B cell (primary cell): ENCODE measurements at regions not wholly inside any gene's neighbourhood (a gene's known extent, or its start where the extent isn't known, plus 50 kb on each side); places are given as distances from the start of the nearest gene placed in this dataset.
"Not testable (repeated sequence)": the region's sequence is repeated elsewhere in the genome, so short reads cannot be mapped to it uniquely, and the experiment has no call there.

Source experiments
- ATAC-seq: fragments of 200-7000 bp; cut with Tn5 transposase; one replicate; pipeline ENCODE4 v1.10.0; 2021; ENCODE audit warnings: low read depth, mild to moderate bottlenecking, moderate number of reproducible peaks, moderate library complexity
- CTCF ChIA-PET: fragments of 350-600 bp; sonication (Branson Sonifier 250); formaldehyde crosslinking; loops from one replicate; lab custom pipeline; 2021; ENCODE audit warnings: antibody characterized with exemption, inconsistent platforms; lab: Charles Lee
- POLR2A ChIA-PET: fragments of 350-600 bp; sonication (Branson Sonifier 250); formaldehyde crosslinking; loops from one replicate; lab custom pipeline; 2021; ENCODE audit warnings: antibody characterized with exemption; lab: Charles Lee
- DNase-seq: peaks from one replicate; pipeline ENCODE4 v3.0.0; 2013
- H2AFZ ChIP-seq: 2 replicates; pipeline ENCODE4 v1.6.1; 2012; ENCODE audit warnings: mild to moderate bottlenecking, low read depth, low read length; ENCODE audit not compliant: insufficient read depth, poor library complexity, severe bottlenecking
- H3K27ac ChIP-seq, 2 donors: 1 replicate in 1 of 2; 2 replicates in 1 of 2; pipeline ENCODE4 v1.5.1; 2012 to 2013; ENCODE audit warnings: low read length in 2 of 2, mild to moderate bottlenecking in 2 of 2, moderate library complexity in 1 of 2
- H3K27me3 ChIP-seq, 4 experiments: fragments of 200-600 bp in 1 of 4; sonication (generic) in 1 of 4; replicated peaks in 1 of 4; 1 replicate in 2 of 4; 2 replicates in 2 of 4; pipeline versions ENCODE4 v1.6.1 to v1.7.0; 2013 to 2016; ENCODE audit warnings: low read length in 3 of 4, mild to moderate bottlenecking in 2 of 4, mixed read lengths in 1 of 4, moderate library complexity in 1 of 4; ENCODE audit not compliant: insufficient read depth in 4 of 4, control insufficient read depth in 3 of 4; ENCODE audit errors: control extremely low read depth in 1 of 4
- H3K36me3 ChIP-seq, 2 experiments: replicated peaks in 1 of 2; 1 replicate in 1 of 2; 2 replicates in 1 of 2; pipeline versions ENCODE4 v1.6.1 to v1.7.1; 2013; ENCODE audit warnings: low read length in 1 of 2; ENCODE audit not compliant: insufficient read depth in 2 of 2, control insufficient read depth in 1 of 2; ENCODE audit errors: control extremely low read depth in 1 of 2, extremely low read depth in 1 of 2
- H3K4me1 ChIP-seq, 2 donors: fragments of 200-600 bp in 1 of 2; sonication (generic) in 1 of 2; 1 replicate in 1 of 2; 2 replicates in 1 of 2; pipeline versions ENCODE4 v1.5.1 to v1.6.1; 2013 to 2017; ENCODE audit warnings: low read length in 2 of 2; ENCODE audit not compliant: control insufficient read depth in 2 of 2, insufficient read depth in 2 of 2
- H3K4me2 ChIP-seq: replicated peaks from 2 replicates; pipeline ENCODE3; 2012; ENCODE audit warnings: mild to moderate bottlenecking, low read depth, low read length; ENCODE audit not compliant: poor library complexity, severe bottlenecking
- H3K4me3 ChIP-seq, 5 experiments: fragments of 200-600 bp in 1 of 5; sonication (generic) in 1 of 5; 1 replicate in 3 of 5; 2 replicates in 2 of 5; pipeline versions ENCODE4 v1.5.1 to v1.7.0; 2011 to 2016; ENCODE audit warnings: low read length in 4 of 5, mild to moderate bottlenecking in 4 of 5, low read depth in 2 of 5, control low read depth in 1 of 5, moderate library complexity in 1 of 5; ENCODE audit not compliant: insufficient read depth in 1 of 5; ENCODE audit errors: control extremely low read depth in 1 of 5, extremely low read depth in 1 of 5
- H3K79me2 ChIP-seq: fragments of 200-600 bp; sonication (generic); one replicate; pipeline ENCODE4 v1.6.0; 2016; ENCODE audit warnings: low read length; ENCODE audit not compliant: control insufficient read depth, insufficient read depth
- H3K9ac ChIP-seq: fragments of 200-600 bp; sonication (generic); 2 replicates; pipeline ENCODE4 v1.6.1; 2017; ENCODE audit warnings: mild to moderate bottlenecking, low read length, moderate library complexity
- H3K9me3 ChIP-seq, 3 donors: one replicate each; pipeline versions ENCODE4 v1.6.1 to v1.7.1; 2013; ENCODE audit warnings: low read length in 2 of 3; ENCODE audit not compliant: control insufficient read depth in 2 of 3, insufficient read depth in 1 of 3; ENCODE audit errors: control extremely low read depth in 1 of 3
- H4K20me1 ChIP-seq: 2 replicates; pipeline ENCODE4 v1.6.0; 2012; ENCODE audit warnings: mild to moderate bottlenecking, low read length; ENCODE audit not compliant: insufficient read depth, control insufficient read depth, poor library complexity, severe bottlenecking
- H3K27ac Mint-ChIP-seq: one replicate; pipeline ENCODE4 v1.8.0; 2021; ENCODE audit warnings: mixed read lengths
- H3K27me3 Mint-ChIP-seq: one replicate; pipeline ENCODE4 v1.8.0; 2021; ENCODE audit warnings: mixed read lengths
- H3K4me1 Mint-ChIP-seq: one replicate; pipeline ENCODE4 v1.8.0; 2021; ENCODE audit warnings: mixed read lengths
- H3K4me3 Mint-ChIP-seq: one replicate; pipeline ENCODE4 v1.8.0; 2021; ENCODE audit warnings: mixed read lengths
- H3K9me3 Mint-ChIP-seq: one replicate; pipeline ENCODE4 v1.8.0; 2022; ENCODE audit warnings: mixed read lengths; ENCODE audit not compliant: insufficient read depth
- EZH2 ChIP-seq: IDR thresholded peaks from 2 replicates; pipeline ENCODE4 v1.6.1; 2012; ENCODE audit warnings: borderline replicate concordance, low read depth, mild to moderate bottlenecking, moderate library complexity, low read length; ENCODE audit not compliant: insufficient read depth, poor library complexity, severe bottlenecking
- WGBS: methylation state at CpG from one replicate; pipeline ENCODE4 v1.1.5; 2013; ENCODE audit warnings: missing lambda C conversion rate; ENCODE audit not compliant: insufficient coverage; 5-methylcytosine and 5-hydroxymethylcytosine counted together
- intact Hi-C: fragments of 100-400 bp; cut with micrococcal nuclease; formaldehyde crosslinking; loops from one replicate; pipeline ENCODE4 v1.10.0; 2022
- TF ChIP-seq, protein P1 (sequence below): fragments of 200-600 bp; IDR thresholded peaks from one replicate; pipeline ENCODE4 v1.8.0; 2022; ENCODE audit warnings: antibody characterized with exemption, mild to moderate bottlenecking

GRCh38 chr5:174895360-174895759, 171.0 kb downstream of the MSX2 start:
- H3K36me3 ChIP-seq = no peaks in the 10 kb centered on the region
- no peak overlapping the region for H3K9ac ChIP-seq
- no peak overlapping the region for H3K4me3 Mint-ChIP-seq
- TF ChIP-seq, protein P1, sequence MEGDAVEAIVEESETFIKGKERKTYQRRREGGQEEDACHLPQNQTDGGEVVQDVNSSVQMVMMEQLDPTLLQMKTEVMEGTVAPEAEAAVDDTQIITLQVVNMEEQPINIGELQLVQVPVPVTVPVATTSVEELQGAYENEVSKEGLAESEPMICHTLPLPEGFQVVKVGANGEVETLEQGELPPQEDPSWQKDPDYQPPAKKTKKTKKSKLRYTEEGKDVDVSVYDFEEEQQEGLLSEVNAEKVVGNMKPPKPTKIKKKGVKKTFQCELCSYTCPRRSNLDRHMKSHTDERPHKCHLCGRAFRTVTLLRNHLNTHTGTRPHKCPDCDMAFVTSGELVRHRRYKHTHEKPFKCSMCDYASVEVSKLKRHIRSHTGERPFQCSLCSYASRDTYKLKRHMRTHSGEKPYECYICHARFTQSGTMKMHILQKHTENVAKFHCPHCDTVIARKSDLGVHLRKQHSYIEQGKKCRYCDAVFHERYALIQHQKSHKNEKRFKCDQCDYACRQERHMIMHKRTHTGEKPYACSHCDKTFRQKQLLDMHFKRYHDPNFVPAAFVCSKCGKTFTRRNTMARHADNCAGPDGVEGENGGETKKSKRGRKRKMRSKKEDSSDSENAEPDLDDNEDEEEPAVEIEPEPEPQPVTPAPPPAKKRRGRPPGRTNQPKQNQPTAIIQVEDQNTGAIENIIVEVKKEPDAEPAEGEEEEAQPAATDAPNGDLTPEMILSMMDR = no peak
- TF ChIP-seq EZH2 = no peak
- POLR2A ChIA-PET = no interaction called here
- H3K27ac Mint-ChIP-seq = no peak overlapping the region
- H3K9me3 ChIP-seq = no peaks in the 10 kb centered on the region
- H3K79me2 ChIP-seq = no peaks in the 10 kb centered on the region
- no peaks in the 10 kb centered on the region for H3K4me1 Mint-ChIP-seq
- no peaks in the 10 kb centered on the region for H4K20me1 ChIP-seq
- peaks cover 4% of the 10 kb centered on the region for H3K9me3 Mint-ChIP-seq
- H3K27me3 Mint-ChIP-seq = no peaks in the 10 kb centered on the region
- DNase-seq (no peak), ATAC-seq (no peak)
- no peak overlapping the region for H3K27ac ChIP-seq
- intact Hi-C loops = no loop called here
- CTCF ChIA-PET = no interaction called here
- no peak overlapping the region for H3K4me2 ChIP-seq
- H3K4me3 ChIP-seq = no peak overlapping the region
- no peak overlapping the region for H2AFZ ChIP-seq
- WGBS = no CpG with 5 or more reads among the region's 4 CpGs
- no peaks in the 10 kb centered on the region for H3K4me1 ChIP-seq
- no peaks in the 10 kb centered on the region for H3K27me3 ChIP-seq

DNA sequence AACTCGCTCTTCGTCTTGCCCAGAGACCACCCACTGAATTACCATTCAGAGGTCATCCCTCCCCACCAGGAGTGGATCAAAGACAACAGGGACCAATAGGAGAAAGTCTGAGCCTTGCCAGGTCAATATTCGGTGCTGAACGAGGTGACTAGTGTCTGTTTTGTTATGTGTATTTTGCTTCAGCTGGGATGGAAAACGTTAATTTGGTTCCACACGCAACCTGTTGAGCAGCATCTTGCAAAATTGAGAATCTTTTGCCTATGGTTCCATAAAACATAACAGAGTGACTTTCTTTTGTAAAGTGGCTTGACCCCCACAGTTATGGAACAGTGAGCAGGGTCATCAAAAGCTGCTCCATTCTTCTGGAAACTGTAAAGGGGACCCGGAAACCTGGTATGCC, 168.4 kb downstream of the MSX2 start:
- no peaks in the 10 kb centered on the region for H3K27me3 ChIP-seq
- no peaks in the 10 kb centered on the region for H3K4me1 ChIP-seq
- no peak overlapping the region for H3K9ac ChIP-seq
- Mint-ChIP-seq H3K9me3 (peaks cover 4% of the 10 kb centered on the region), H3K4me1 (no peaks in the 10 kb centered on the region), H3K27me3 (no peaks in the 10 kb centered on the region), H3K27ac (no peak overlapping the region), H3K4me3 (no peak overlapping the region)
- H3K79me2 ChIP-seq = no peaks in the 10 kb centered on the region
- intact Hi-C loops = no loop called here
- ChIA-PET CTCF (no interaction called here), POLR2A (no interaction called here)
- TF ChIP-seq, protein P1 = no peak
- no peak for TF ChIP-seq EZH2
- 100% methylated on average over 4 of the region's 7 CpGs for WGBS
- no peak overlapping the region for H3K4me3 ChIP-seq
- no peak overlapping the region for H3K27ac ChIP-seq
- H2AFZ ChIP-seq = no peak overlapping the region
- no peaks in the 10 kb centered on the region for H4K20me1 ChIP-seq
- no peaks in the 10 kb centered on the region for H3K36me3 ChIP-seq
- no peak for ATAC-seq
- no peak for DNase-seq
- H3K9me3 ChIP-seq = no peaks in the 10 kb centered on the region
- H3K4me2 ChIP-seq = no peak overlapping the region

GRCh38 chr5:174880412-174881200, 156.2 kb downstream of the MSX2 start:
- H3K4me1 ChIP-seq, ATAC-seq, H3K9ac ChIP-seq, H2AFZ ChIP-seq, H3K27ac ChIP-seq, DNase-seq, H3K79me2 ChIP-seq, H3K36me3 ChIP-seq, H3K27me3 Mint-ChIP-seq, intact Hi-C loops, H3K4me1 Mint-ChIP-seq, H3K4me3 Mint-ChIP-seq, POLR2A ChIA-PET, H3K27ac Mint-ChIP-seq, H3K4me2 ChIP-seq, H4K20me1 ChIP-seq, H3K27me3 ChIP-seq, CTCF ChIA-PET, H3K4me3 ChIP-seq: not testable (repeated sequence)
- H3K9me3 Mint-ChIP-seq = peaks cover 11% of the 10 kb centered on the region
- H3K9me3 ChIP-seq = peaks cover 0 to 16% (median 0%) of the 10 kb centered on the region in 3 donors
- WGBS = 95% methylated on average over 31 of the region's 40 CpGs
